OCI-LY7 (cell line): ENCODE measurements at regions not wholly inside any gene's neighbourhood (a gene's known extent, or its start where the extent isn't known, plus 50 kb on each side); places are given as distances from the start of the nearest gene placed in this dataset.

Source experiments
- CTCF ChIP-seq: fragments of 200-600 bp; sonication (generic); conservative IDR thresholded peaks from 2 replicates; pipeline ENCODE4 v1.5.1; 2014; ENCODE audit warnings: mild to moderate bottlenecking, antibody characterized with exemption, low read length, moderate library complexity, mixed read lengths
- EZH2phosphoT487 ChIP-seq: fragments of 200-600 bp; sonication (generic); IDR thresholded peaks from 2 replicates; pipeline ENCODE4 v1.6.1; 2018; ENCODE audit warnings: low read depth, borderline replicate concordance, mild to moderate bottlenecking, mixed run types, antibody characterized with exemption, low read length, moderate library complexity, mixed read lengths

- TF ChIP-seq EZH2phosphoT487 (no peak), CTCF (no peak)
Measured at GRCh38 chr16:61237884-61238485, 798.3 kb downstream of the CDH8 start.
